Fibroblast of pulmonary artery (primary cell): ENCODE measurements at regions not wholly inside any gene's neighbourhood (a gene's known extent, or its start where the extent isn't known, plus 50 kb on each side); places are given as distances from the start of the nearest gene placed in this dataset.
A peak's percentile ranks its signal among the peaks of the same experiment; 100 is the strongest.

Source experiments
- DNase-seq: peaks from one replicate; pipeline ENCODE4 v3.0.0-alpha.2; 2010; ENCODE audit warnings: low read depth
- H3K4me3 ChIP-seq: replicated peaks from 2 replicates; pipeline ENCODE4 v1.5.1; 2011; ENCODE audit warnings: low read depth, mild to moderate bottlenecking, control low read depth, low read length, moderate library complexity
- TF ChIP-seq, protein P1 (sequence below): IDR thresholded peaks from 2 replicates; pipeline ENCODE4 v1.5.1; 2011; ENCODE audit warnings: mild to moderate bottlenecking, control low read depth, low read length, inconsistent platforms; ENCODE audit errors: missing control alignments

DNA sequence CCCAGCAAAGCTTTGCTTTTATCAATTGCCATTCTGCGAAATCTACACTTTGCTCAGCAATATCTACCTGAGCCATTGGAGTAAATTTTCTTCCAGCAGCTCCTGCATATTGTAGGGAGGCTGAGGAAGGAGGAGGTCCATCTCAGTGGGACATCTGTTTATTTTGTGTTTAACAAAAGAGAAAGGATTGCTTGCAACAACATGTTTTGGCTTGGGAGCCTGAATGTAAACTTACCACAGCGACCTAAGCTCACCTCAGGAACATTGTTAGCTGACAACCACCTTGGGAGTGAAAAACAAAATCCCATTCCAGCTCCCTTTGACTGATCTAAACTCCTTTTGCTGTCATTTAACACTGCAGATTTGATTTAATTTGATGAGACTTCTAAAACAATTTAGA, 356.1 kb downstream of the SS18 start:
- no peak overlapping the region for H3K4me3 ChIP-seq
- TF ChIP-seq, protein P1, sequence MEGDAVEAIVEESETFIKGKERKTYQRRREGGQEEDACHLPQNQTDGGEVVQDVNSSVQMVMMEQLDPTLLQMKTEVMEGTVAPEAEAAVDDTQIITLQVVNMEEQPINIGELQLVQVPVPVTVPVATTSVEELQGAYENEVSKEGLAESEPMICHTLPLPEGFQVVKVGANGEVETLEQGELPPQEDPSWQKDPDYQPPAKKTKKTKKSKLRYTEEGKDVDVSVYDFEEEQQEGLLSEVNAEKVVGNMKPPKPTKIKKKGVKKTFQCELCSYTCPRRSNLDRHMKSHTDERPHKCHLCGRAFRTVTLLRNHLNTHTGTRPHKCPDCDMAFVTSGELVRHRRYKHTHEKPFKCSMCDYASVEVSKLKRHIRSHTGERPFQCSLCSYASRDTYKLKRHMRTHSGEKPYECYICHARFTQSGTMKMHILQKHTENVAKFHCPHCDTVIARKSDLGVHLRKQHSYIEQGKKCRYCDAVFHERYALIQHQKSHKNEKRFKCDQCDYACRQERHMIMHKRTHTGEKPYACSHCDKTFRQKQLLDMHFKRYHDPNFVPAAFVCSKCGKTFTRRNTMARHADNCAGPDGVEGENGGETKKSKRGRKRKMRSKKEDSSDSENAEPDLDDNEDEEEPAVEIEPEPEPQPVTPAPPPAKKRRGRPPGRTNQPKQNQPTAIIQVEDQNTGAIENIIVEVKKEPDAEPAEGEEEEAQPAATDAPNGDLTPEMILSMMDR: no peak
- no peak for DNase-seq

GRCh38 chr18:25732862-25733261, 357.6 kb downstream of the SS18 start:
- no peak for DNase-seq
- H3K4me3 ChIP-seq: no peak overlapping the region
- TF ChIP-seq, protein P1: no peak

DNA sequence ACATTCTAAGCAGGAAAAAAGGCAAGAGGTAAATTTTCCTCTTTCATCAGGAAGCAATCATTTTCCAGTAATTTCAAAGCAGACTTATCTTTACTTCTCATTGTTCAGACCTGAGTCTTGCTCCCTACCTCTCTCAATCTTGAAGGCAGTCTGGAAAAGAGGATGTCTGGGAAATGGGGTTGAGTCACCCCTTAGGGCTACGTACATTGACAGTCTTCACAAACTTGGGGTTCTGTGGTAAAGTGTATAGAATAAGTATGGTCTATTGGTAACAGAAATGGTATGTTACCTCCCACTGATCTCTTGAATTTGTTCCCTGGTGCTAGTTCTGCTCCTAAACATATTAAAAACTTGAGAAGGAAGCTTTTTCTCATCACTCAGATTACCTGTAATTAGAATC, 361.3 kb downstream of the SS18 start:
- TF ChIP-seq, protein P1: no peak
- H3K4me3 ChIP-seq: no peak overlapping the region
- DNase-seq: no peak

GRCh38 chr18:25727281-25727985, 363.0 kb downstream of the SS18 start:
- DNase-seq: no peak
- TF ChIP-seq, protein P1: no peak

GRCh38 chr18:25726298-25726697, 364.1 kb downstream of the SS18 start:
- peak; percentile 2 for DNase-seq
- TF ChIP-seq, protein P1: no peak
- H3K4me3 ChIP-seq: no peak overlapping the region

More at GRCh38 chr18:25727281-25727985, 363.0 kb downstream of the SS18 start:
- no peak overlapping the region for H3K4me3 ChIP-seq

- H3K4me3 ChIP-seq: no peak overlapping the region
- TF ChIP-seq, protein P1: no peak
- no peak for DNase-seq
Observed at GRCh38 chr18:25725501-25725900, 364.9 kb downstream of the SS18 start.

- no peak overlapping the region for H3K4me3 ChIP-seq
- TF ChIP-seq, protein P1: no peak
- DNase-seq: no peak
Observed at GRCh38 chr18:25724997-25725396, 365.4 kb downstream of the SS18 start.
